RPMI8226 (cell line): ENCODE measurements at regions not wholly inside any gene's neighbourhood (a gene's known extent, or its start where the extent isn't known, plus 50 kb on each side); places are given as distances from the start of the nearest gene placed in this dataset.
A peak's percentile ranks its signal among the peaks of the same experiment; 100 is the strongest.
"Not testable (repeated sequence)": the region's sequence is repeated elsewhere in the genome, so short reads cannot be mapped to it uniquely, and the experiment has no call there.

Experiments used
- DNase-seq: peaks from one replicate; pipeline ENCODE4 v3.0.0-alpha.2; 2015

DNA sequence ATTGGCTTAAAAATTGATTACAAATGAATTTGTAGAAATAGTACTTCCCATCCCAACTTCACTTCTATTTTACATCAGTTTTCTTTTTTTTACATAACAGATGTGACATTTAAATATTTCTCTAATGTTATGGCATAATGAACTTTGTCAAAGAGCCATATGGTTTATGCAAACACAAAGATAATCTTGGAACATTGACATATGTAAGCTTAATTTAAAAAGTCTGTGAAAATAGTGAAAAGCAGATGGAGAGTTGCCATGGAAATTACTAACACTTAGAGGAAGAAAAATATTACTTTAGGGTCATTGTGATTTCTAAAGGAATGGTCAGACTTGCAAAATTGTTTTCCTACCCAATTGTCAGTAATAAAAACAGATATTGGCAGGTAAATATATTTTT, 232.4 kb downstream of the AEBP2 start:
- no peak for DNase-seq

DNA sequence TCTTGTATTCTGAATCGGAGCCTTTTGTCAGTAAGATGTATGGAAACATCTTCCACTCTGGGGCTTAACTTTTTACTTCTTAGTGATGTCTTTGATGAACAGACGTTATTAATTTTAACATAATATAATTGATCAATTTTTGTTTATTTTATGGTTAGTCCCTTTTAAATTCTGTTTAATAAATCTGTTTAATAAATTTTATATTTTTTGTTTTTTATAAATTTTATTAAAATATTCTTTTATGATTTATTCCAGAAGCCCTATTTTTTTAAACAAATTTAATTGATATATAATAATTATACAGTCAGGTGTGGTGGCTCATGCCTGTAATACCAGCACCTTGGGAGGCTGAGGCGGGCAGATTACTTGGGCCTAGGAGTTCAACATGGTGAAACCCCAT, 235.1 kb downstream of the AEBP2 start:
- no peak for DNase-seq

DNA sequence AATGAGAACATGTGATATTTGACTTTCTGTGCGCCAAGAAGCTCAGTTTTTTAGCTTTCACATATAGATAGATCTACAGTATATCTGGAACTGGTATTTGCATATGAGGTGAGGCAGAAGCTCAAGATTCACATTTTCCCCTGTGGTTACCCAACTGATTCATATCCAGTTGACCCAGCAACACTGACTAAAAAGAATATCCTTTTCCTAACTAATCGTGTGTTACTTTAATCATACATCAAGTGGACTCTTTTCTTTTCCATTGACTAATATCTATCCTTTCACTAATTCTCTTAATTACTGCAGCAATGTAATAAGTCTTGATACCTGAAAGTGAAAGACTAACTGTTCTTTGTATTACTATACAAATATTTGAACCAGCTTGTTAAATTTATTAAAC, 236.1 kb downstream of the AEBP2 start:
- no peak for DNase-seq

DNA sequence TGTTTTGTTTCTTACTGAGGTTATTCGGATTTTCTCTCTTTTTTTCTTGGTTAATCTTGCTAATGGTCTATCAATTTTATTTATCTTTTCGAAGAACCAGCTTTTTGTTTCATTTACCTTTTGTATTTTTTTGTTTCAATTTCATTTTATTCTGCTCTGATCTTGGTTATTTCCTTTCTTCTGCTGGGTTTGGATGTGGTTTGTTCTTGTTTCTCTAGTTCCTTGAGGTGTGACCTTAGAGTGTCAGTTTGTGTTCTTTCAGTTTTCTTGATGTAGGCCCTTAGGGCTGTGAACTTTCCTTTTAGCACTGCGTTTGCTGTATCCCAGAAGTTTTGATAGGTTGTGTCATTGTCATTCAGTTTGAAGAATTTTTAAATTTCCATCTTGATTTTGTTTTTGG, 239.2 kb downstream of the AEBP2 start:
- not testable (repeated sequence) for DNase-seq

DNA sequence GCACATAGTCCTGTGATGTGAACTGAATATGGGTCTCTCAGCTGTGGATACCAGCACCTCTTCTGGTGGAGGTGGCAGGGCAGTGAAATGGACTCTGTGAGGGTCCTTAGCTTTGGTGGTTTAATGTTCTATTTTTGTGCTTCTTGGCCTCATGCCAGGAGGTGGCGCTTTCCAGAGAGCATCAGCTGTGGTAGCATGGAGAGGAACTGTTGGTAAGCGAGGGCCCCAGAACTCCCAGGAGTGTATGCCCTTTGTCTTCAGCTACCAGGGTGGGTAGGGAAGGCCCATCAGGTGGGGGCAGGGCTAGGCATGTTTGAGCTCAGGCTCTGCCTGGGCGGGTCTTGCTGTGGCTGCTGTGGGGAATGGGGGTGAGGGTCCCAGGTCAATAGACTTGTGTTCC, 241.7 kb downstream of the AEBP2 start:
- no peak for DNase-seq

DNA sequence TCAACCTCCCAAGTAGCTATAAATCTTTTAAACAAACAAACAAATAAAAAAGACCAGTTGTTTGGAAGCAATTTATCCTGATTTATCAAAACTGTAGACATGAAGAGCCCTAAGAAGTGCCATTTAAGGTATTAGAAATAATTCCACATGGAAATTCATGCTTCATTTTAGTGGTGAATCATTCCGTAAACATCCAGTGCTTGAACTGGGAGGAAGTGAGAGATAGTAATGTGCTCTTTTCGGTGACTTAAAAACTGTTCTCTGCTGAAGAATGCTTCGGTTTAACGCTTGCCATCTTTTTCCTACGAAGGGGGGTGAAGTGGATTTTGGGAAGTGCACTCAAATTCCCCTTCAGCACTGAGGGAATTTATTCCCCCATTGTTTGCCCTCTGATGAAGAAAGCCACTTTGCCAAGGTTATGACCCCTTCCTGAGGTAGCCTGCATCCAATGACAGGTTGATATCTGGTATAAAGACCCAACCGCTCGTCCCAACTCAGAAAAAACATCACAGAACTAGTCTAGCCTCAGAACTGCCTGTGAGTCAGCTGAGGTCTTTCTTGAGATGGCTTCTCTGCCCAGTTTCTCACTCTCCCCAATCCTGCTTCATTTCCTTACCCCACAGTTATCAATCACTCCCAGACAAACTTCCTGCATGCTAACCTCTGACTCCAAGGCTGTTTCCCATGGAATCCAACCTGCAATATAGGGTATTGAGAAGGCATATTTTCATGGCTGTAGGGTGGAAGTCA, 244.1 kb downstream of the AEBP2 start:
- no peak for DNase-seq

DNA sequence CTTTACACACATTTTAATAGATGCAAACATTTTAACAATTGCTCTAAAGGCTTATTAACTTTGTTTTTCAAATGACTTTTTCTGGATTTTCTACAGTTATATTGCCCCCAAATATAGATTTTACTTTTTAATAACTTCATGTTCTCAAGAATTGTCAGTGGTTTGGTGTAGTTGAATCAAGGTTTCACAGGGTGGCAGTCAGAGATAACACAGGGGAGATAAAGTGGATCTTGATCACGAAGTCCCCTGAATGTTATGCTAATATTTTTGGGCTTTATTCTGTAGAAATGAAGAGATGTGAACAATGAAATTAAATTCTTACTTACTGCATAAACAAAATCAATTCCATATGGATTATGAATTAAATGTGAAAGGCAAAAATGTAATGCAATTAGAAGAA, 248.1 kb downstream of the AEBP2 start:
- DNase-seq = no peak

DNA sequence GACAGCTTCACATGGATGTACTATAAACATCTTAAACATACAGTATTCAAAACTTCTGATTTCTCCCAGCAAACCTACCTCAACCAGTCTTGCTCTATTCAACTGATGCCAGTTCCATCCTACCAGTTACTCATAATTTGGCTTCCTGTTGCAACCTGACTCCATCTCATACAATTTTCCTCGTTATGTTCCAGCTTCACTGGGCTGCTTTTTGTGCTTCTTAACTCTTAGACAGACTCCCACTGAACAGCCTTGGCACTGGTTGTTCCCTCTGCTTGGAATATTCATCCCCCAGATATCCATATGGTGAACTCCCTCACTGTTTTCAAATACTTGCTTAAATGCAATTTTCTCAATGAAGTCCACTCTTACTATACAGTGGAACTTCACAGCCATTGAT, 249.2 kb downstream of the AEBP2 start:
- no peak for DNase-seq

DNA sequence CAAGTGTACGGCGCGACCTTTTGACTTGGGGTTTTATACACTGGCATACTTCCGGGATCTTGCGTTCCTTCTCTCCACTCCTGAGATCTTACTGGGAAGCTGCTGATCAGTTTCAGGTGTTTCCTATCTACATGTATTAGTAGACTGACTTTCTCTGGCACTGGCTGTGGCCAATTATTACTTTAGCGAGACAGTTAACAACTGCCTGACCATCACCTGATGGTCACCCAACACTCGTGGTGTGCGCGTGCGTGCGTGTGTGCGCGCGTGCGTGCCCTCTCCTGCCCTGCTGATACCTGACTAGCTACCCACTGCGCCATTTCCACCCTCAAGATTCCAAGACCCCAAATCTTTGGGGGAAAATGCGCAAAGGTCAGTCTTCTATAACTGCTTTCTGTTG, 249.9 kb downstream of the AEBP2 start:
- no peak for DNase-seq

DNA sequence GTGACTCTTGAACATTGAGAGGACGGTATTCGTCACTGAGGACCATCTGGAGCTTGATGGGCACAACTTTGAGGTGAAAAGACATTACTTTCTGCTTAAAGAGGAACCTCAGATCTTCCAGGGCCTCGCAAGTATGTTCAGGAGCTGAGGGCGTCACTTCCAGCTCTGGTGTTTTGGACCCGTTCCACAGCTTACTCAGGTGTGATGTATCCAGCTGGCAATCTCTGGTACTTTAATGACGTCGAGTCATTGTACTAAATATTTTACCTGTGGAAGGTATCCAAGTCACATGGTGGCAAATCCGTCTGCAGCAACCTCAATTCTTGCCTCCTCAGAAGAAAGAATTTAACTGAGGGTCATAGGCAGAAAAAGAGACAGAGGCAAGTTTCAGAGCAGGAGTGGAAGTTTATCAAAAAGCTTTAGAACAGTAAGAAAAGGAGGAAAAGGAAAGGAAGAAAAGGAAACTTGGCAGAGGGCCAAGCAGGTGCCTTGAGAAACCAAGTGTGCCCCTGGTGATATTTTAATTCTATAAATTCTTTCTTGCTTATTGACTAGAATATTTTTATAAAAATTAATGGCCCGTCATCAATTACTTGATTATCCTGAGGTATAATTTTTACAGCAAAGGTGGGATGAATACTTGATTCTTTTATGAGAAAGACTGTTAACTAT, 250.6 kb downstream of the AEBP2 start:
- peak; percentile 6 for DNase-seq

DNA sequence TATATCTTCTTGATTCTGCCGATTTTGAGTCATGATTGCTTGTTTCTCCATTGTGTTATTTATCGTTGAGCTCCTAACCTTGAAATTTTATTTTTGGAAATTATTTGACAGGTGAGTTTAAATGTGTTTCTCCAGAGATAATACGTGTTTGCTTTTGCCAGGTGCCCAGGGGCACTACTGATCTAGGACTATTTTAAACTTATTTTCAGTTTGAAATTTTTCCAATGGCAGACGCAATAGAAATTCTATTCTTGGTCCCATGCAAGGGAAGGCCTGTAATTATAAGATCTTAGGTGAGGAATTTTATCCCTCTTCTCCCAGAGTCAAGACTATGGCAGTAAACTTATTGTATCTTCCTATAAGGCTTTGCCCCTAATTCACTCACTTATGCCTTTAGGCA, 252.8 kb downstream of the AEBP2 start:
- DNase-seq = no peak

DNA sequence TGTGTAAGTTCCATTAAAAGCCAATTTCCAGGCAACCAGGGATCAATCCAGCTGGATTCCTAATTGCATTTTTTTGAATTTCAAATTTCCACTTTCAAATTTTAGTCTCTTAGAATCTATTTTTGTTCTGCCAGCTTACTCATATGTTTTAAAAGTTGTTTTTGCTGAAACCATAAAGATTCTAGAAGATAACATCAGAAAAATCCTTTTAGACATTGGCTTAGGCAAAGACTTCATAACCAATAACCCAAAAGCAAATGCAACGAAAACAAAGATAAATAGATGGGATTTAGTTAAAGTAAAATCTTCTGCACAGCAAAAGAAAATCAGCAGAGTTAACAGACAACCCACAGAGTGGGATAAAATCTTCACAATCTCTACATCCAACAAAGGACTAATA, 253.3 kb downstream of the AEBP2 start:
- no peak for DNase-seq

DNA sequence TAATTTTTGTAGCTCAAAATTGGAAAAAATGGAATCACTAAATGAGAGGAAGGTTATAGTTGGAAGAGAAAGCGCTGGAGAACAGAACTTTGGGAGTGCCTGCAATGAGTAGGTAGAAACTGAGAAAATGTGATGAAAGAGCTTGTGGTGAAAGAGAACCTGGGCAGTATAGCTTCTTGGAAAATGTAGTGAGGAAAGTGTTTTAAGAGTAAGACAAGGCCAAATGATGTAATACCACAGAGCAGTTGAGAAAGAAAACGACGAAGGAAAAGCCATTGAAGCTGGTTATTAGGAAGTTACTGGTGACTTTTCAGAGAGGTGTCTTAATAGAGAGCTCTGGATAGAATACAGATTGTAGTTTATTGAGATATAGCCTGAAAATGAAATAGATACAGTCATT, 255.3 kb downstream of the AEBP2 start:
- no peak for DNase-seq

DNA sequence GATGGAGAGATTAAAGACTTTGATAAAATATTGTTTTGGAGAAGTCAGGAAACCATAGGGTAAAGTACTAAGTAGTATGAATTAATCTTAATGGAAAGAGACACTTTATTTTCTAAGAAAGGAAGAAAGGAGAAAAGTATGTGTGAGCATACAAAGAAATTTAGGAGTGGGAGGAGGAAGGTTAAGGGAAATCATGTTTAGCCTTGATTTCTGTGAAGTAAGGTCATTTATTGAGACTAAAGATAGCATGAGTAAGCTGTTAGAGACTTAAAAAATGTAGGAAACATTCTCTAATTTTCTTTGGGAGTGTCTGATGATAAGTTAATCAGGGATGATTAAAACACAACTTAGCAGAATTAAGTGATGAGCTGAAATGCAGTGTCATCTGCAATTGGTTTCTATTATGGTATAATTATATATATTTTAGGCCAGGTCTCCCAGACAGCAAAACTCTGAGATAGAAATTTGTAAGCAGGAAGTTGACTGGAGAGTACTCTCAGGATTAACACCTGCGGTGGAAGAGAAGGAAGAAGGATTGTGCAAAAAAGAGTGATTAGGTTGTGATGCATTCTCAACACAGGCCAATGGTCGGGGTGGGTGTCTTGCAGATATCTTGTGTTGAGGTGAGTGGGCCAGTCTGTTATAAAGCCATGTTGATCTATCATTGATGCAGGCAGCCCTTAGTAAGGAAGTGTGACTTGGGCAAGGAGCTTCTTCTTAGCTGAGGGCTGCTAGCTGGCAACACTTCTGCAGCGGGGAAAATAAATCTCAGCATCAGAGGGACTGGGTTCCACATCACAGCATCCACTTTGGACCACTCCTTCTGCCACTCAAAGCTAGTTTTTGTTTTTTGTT, 256.2 kb downstream of the AEBP2 start:
- no peak for DNase-seq

DNA sequence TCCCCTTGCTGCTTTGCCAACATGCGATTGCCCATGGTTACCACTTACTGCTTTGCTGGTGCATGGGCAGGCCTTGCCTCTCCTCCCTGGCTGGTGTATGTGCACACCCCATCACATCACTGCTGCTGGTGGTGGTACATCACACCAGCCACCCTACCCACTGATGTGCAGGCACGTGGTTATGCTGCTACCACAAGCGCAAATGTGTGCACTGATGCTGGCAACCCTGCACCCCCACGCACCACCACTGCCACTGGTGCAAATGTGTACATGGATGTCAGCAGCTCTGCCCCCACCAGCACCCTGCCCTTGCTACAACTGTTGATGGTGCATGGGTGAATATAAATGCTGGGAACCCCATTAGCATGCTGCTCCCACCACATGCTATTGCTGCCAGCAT, 261.7 kb downstream of the AEBP2 start:
- DNase-seq = no peak

DNA sequence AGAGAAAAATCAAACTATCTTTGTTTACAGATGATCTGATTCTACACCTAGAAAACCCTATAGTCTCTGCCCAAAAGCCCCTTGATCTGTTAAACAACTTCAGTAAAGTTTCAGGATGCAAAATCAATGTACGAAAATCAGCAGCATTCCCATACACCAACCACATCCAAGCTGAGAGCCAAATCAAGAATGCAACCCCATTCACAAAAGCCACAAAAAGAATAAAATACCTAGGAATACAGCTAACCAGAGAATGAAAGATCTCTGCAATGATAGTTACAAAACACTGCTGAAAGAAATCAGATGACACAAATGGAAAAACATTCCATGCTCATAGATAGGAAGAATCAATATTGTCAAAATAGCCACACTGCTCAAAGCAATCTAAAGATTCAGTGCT, 265.7 kb downstream of the AEBP2 start:
- no peak for DNase-seq

DNA sequence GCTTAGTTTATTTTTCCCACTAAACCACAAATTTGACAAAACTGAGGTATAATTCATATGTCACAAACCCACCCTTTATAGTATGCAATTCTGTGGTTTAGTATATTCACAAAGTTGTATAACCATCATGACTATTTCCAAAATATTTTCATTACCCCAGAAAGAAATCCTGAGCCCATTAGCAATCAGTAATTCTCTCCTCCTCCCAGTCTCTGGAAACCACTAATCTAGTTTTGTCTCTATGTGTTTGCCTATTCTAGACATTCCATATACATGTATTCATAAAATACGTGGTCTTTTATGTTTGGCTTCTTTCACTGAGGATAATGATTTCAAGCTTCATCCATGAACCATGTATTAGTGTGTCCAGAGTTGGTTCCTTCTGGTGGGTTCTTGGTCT, 267.6 kb downstream of the AEBP2 start:
- no peak for DNase-seq

DNA sequence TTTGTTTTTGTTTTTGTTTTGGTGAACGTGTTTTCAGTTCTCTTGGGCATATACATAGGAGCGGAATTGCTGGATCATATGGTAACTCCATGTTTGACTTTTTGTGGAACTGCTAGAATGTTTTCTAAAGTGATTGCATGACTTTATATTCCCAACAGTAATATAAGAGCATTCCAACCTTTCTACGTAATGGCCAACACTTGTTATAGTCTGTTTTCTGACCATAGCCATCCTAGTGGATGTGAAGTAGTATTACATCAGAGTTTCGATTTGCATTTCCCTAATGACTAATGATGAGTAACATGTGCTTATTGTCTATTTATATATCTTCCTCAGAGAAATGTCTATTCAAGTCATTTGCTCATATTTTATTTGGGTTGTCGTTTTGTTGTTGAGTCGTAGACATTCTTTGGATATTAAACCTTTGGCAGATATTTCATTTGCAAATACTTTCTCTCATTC, 268.7 kb downstream of the AEBP2 start:
- DNase-seq = no peak

DNA sequence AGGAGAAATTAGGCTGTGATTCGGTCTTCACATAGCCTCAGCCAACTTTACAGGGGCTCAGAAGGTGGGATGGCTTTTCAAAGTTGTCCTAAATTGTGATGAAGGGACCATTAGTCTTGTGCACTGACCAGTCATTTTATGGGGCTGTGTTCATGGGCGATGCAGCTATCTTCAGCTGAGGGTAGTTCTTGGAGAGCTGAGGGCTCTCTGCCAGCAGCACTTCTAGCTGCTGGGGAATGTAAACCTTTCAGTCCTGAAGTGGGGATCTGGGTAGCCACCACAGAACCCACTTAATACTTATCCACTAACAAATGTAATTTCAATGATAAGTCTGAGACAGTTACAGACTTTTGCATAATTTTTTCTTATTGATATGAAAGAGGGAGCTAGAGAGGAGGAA, 270.6 kb downstream of the AEBP2 start:
- no peak for DNase-seq

DNA sequence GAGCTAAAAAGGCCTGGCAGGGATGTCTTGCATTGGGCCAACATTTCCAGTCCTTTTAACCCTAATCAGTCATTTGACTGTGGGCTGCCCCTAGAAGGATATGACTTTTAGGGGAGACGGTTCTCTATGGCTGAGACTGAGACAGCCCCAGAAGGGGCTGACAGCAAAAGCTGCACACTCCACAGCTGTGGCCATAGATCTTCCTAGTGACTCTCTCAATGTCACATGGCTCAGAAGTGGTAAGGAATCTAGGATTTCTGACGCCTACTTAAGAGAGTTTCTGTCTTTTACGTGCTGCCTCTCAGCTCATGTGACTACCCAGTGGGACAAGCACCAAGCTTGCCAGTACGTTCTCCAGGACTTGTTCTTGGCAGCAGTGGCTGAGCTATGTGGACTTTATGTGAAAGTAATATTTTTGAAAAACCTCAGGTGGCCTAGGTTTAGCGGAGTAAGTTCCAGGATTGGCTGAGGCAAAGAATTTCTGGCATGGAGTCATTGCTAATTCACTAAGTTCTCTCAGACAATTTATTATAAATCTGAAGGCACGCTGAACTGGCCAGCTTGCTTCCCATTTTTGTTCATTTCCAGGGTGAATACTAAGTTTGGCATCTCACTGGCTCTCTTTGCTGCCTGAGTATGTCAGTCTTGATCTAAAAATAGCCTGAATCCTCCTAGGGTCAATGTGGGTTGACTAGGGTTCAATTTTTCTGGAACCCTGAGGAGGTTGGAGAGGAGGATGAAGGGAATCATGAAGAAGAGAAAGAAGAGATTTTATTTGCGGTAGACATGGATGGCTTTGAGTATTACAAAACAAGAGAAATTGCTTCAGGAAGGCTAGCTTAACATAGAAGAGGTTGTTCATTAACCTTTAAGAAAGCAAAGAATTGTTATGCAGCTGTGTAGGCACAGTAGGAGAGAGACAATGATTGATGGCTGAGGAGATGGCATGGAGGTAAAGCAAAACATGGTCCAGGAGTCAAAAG, 271.8 kb downstream of the AEBP2 start:
- DNase-seq = no peak

DNA sequence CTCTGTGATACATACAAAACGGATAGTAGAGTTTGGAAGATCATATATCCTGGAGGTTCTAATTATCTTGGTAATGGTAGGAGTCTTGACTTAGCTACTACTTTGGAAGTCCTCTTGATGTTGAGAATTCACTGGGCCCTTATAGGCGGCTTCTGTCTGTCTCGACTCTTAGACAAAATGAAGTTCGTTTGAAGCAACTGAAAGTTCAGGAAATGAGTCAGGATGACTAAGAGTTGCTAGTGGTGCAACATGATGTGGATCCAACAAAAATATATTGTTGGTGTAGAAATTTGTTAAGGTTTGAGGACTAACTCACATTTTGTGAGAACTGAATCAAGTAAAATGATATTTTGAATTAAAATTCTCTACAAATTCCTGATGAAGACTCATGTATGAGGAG, 272.7 kb downstream of the AEBP2 start:
- no peak for DNase-seq

DNA sequence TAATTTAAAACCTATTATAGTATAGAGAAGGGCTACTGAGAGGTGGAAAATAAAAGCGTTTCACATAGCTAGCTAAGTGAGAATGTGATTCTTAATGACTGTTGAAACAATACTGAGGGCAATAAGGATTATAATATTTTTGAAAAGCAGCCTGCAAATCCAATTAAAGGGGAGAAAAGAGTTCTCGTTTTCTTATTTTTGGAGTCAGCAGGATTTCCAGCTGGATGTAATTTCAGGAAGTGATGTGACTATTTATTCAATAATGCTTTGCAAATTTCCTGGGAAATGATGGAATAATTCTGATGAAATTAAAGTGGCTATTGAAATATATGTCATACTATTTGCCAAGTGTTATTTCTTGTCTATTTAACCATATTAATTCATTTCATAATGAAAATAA, 279.1 kb downstream of the AEBP2 start:
- no peak for DNase-seq

DNA sequence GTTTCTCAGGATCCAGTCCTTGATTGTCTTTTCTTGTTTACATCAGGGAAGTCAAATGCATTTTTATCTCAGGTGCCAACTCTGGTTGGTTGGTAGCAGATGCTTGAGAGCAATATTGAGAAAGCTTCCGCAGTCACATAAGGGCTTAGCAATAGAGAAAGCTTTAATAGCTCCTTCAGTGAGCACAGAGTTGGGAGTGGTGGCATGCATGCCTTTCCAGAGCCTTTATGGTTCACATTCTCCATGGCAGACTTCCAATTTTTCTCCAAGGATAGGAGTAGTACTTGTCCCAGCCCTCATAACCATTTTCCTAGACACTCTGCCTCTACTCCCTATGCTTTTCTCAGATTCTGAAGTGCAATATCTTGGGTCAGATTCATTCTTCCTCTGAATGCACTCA, 280.4 kb downstream of the AEBP2 start:
- no peak for DNase-seq
